ENCODE measurements at regions not wholly inside any gene's neighbourhood (a gene's known extent, or its start where the extent isn't known, plus 50 kb on each side); places are given as distances from the start of the nearest gene placed in this dataset.

DNA sequence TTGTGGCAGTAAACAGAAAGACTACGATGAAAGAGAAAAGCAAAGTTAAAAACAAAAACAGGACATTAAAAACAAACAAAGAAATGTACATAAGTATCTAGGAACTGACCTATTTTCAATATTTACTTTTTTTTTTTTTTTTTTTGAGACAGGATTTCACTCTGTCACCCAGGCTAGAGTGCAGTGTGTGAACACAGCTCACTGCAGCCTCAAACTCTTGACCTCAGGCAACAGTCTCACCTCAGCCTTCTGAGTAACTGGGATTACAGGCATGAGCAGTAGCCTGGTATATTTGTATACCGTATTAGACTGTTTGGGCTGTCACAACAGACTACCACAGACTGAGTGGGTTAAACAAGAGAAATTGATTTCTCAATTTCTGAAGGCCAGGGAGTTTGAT, 1189.1 kb downstream of the CDH9 start:
- dilution Hi-C loops (cut with HindIII; ENCODE audit: low sequenced_read_pairs, unreplicated experiment) (no loop called here), in situ Hi-C loops (cut with MboI; ENCODE audit: low sequenced_read_pairs) (no loop called here), intact Hi-C loops (cut with micrococcal nuclease) (no loop called here)
- no peak overlapping the region for H2AK5ac ChIP-seq (ENCODE audit: low read depth, low read length)
- no peaks in the 10 kb centered on the region for H3K27me3 ChIP-seq (ENCODE audit: control insufficient read depth, insufficient read depth, low read length)
- no peak overlapping the region for H3K56ac ChIP-seq (ENCODE audit: extremely low read depth, insufficient read depth, low read length)
- ATAC-seq (ENCODE audit: low read depth) (no peak), DNase-seq (no peak)
- POLR2A ChIA-PET (ENCODE audit: unreplicated experiment) = no interaction called here
- H4K91ac ChIP-seq (ENCODE audit: insufficient read depth, low read depth, low read length) = no peak overlapping the region
- H4K20me1 ChIP-seq (ENCODE audit: insufficient read depth, low read length) = no peaks in the 10 kb centered on the region
- no peak overlapping the region for H3K27ac ChIP-seq (ENCODE audit: insufficient read depth, low read length)
- TF ChIP-seq USF2 (IDR thresholded peaks at IDR 0.05; ENCODE audit: low read depth, low read length) (no peak), MXI1 (IDR thresholded peaks at IDR 0.05; ENCODE audit: borderline replicate concordance, low read depth, low read length) (no peak), RCOR1 (IDR thresholded peaks at IDR 0.05; ENCODE audit: insufficient replicate concordance, low read length) (no peak), MAFK (IDR thresholded peaks at IDR 0.05; ENCODE audit: low read depth, low read length) (no peak), MAZ (IDR thresholded peaks at IDR 0.05; ENCODE audit: borderline replicate concordance, low read depth, low read length) (no peak), CEBPB (IDR thresholded peaks at IDR 0.05; ENCODE audit: low read depth, low read length) (no peak), NFE2L2 (IDR thresholded peaks at IDR 0.05; ENCODE audit: low read depth, low read length) (no peak), RFX5 (IDR thresholded peaks at IDR 0.05; ENCODE audit: low read depth, low read length) (no peak), POLR2A (IDR thresholded peaks at IDR 0.05; ENCODE audit: low read depth, low read length) (no peak), CHD1 (IDR thresholded peaks at IDR 0.05; ENCODE audit: low read depth, low read length) (no peak), SMC3 (IDR thresholded peaks at IDR 0.05; ENCODE audit: low read depth, low read length) (no peak)
- TF ChIP-seq, protein P1, sequence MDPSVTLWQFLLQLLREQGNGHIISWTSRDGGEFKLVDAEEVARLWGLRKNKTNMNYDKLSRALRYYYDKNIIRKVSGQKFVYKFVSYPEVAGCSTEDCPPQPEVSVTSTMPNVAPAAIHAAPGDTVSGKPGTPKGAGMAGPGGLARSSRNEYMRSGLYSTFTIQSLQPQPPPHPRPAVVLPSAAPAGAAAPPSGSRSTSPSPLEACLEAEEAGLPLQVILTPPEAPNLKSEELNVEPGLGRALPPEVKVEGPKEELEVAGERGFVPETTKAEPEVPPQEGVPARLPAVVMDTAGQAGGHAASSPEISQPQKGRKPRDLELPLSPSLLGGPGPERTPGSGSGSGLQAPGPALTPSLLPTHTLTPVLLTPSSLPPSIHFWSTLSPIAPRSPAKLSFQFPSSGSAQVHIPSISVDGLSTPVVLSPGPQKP (IDR thresholded peaks at IDR 0.05; ENCODE audit: borderline replicate concordance, low read depth, low read length) = no peak
- TF ChIP-seq, protein P2, sequence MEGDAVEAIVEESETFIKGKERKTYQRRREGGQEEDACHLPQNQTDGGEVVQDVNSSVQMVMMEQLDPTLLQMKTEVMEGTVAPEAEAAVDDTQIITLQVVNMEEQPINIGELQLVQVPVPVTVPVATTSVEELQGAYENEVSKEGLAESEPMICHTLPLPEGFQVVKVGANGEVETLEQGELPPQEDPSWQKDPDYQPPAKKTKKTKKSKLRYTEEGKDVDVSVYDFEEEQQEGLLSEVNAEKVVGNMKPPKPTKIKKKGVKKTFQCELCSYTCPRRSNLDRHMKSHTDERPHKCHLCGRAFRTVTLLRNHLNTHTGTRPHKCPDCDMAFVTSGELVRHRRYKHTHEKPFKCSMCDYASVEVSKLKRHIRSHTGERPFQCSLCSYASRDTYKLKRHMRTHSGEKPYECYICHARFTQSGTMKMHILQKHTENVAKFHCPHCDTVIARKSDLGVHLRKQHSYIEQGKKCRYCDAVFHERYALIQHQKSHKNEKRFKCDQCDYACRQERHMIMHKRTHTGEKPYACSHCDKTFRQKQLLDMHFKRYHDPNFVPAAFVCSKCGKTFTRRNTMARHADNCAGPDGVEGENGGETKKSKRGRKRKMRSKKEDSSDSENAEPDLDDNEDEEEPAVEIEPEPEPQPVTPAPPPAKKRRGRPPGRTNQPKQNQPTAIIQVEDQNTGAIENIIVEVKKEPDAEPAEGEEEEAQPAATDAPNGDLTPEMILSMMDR (conservative IDR thresholded peaks at IDR 0.05; ENCODE audit: low read depth, low read length) = no peak
- H2BK5ac ChIP-seq (ENCODE audit: low read depth, low read length, poor library complexity, severe bottlenecking) = no peak overlapping the region
- H4K8ac ChIP-seq (ENCODE audit: low read depth in 2 of 2, low read length in 2 of 2) = no peak overlapping the region
- CTCF ChIA-PET = no interaction called here
- no TSS peak for BruUV-seq (replicated peaks)
- H2AK9ac ChIP-seq (replicated peaks; ENCODE audit: low read depth, low read length, poor library complexity) = no peak overlapping the region
- H3K9ac ChIP-seq (ENCODE audit: low read depth, low read length) = no peak overlapping the region
- no peaks in the 10 kb centered on the region for H3K36me3 ChIP-seq (ENCODE audit: control insufficient read depth, insufficient read depth, low read length)
- no peak overlapping the region for H3K4me3 ChIP-seq (ENCODE audit: insufficient read depth, low read depth, low read length)
- H3K4ac ChIP-seq (ENCODE audit: low read depth, low read length) = no peak overlapping the region
- peaks cover 8% of the 10 kb centered on the region; the same call in 1 of the 2 replicates for H3K9me3 ChIP-seq (ENCODE audit: control insufficient read depth, insufficient read depth, low read length)
- H2BK20ac ChIP-seq (ENCODE audit: low read depth, low read length) = no peak overlapping the region
- H3K23ac ChIP-seq (ENCODE audit: low read depth, low read length) = no peak overlapping the region
- H2AFZ ChIP-seq (replicated peaks; ENCODE audit: low read length, poor library complexity) = no peak overlapping the region
- no peaks in the 10 kb centered on the region for H3K9me1 ChIP-seq (ENCODE audit: insufficient read depth, low read length)
- H2BK120ac ChIP-seq (ENCODE audit: low read depth, low read length) = no peak overlapping the region
- no peak overlapping the region for H3K18ac ChIP-seq (ENCODE audit: low read depth, low read length)
- no peak overlapping the region for H4K5ac ChIP-seq (ENCODE audit: low read depth, low read length)
- no peaks in the 10 kb centered on the region for H3K79me1 ChIP-seq (ENCODE audit: low read depth in 1 of 2, low read length in 2 of 2)
- H2BK15ac ChIP-seq (ENCODE audit: low read depth, low read length) = no peak overlapping the region
- no peak overlapping the region for H3K14ac ChIP-seq (replicated peaks; ENCODE audit: low read depth, low read length)
- WGBS, 2 experiments (ENCODE audit: extremely low coverage in 2 of 2, insufficient read length in 1 of 2) = no CpG with 5 or more reads among the region's 2 CpGs
- no peak overlapping the region for H3K4me2 ChIP-seq (ENCODE audit: low read depth, low read length)
- H3K4me1 ChIP-seq (ENCODE audit: control insufficient read depth, insufficient read depth, low read length) = no peaks in the 10 kb centered on the region

Data from IMR-90 (cell line).